Lower lobe of right lung (tissue), 2 donors: ENCODE measurements at regions not wholly inside any gene's neighbourhood (a gene's known extent, or its start where the extent isn't known, plus 50 kb on each side); places are given as distances from the start of the nearest gene placed in this dataset.

Experiments
- ATAC-seq, 2 donors: fragments of 200-7000 bp; cut with Tn5 transposase; one replicate each; pipeline ENCODE4 v1.9.1; 2020 to 2022; ENCODE audit warnings: mild to moderate bottlenecking in 2 of 2, moderate library complexity in 2 of 2
- DNase-seq: peaks from one replicate; pipeline ENCODE4 v3.0.0-alpha.2; 2020
- H3K27ac ChIP-seq: fragments of 200-600 bp; one replicate; pipeline ENCODE4 v1.8.0; 2022
- H3K27me3 ChIP-seq: fragments of 200-600 bp; one replicate; pipeline ENCODE4 v1.8.0; 2022; ENCODE audit warnings: low read depth
- H3K36me3 ChIP-seq: fragments of 200-600 bp; one replicate; pipeline ENCODE4 v1.8.0; 2022; ENCODE audit warnings: mild to moderate bottlenecking
- H3K4me1 ChIP-seq: fragments of 200-600 bp; one replicate; pipeline ENCODE4 v1.8.0; 2022
- H3K4me3 ChIP-seq: fragments of 200-600 bp; one replicate; pipeline ENCODE4 v1.8.0; 2022; ENCODE audit warnings: mild to moderate bottlenecking
- H3K9me3 ChIP-seq: fragments of 200-600 bp; one replicate; pipeline ENCODE4 v1.8.0; 2022
- CTCF ChIP-seq: fragments of 200-600 bp; IDR thresholded peaks from one replicate; pipeline ENCODE4 v1.8.0; 2022; ENCODE audit warnings: antibody characterized with exemption, mild to moderate bottlenecking
- intact Hi-C: fragments of 100-400 bp; cut with DNase I; formaldehyde crosslinking; loops from one replicate; pipeline ENCODE4 v1.11.0; 2022
- donor health status: DM: no; HTN: yes; CAD: no; lungs with severe emphysema.

- H3K4me1 ChIP-seq: no peaks in the 10 kb centered on the region
- H3K27ac ChIP-seq: no peak overlapping the region
- no peak for TF ChIP-seq CTCF
- H3K9me3 ChIP-seq: no peaks in the 10 kb centered on the region
- no peak for DNase-seq
- no peaks in the 10 kb centered on the region for H3K36me3 ChIP-seq
- no peak for ATAC-seq
- H3K4me3 ChIP-seq: no peak overlapping the region
- intact Hi-C loops: no loop called here
- no peaks in the 10 kb centered on the region for H3K27me3 ChIP-seq
These were observed 338.5 kb downstream of the CD83 start for GRCh38 chr6:14455876-14456648.

GRCh38 chr6:14456941-14457340, 339.4 kb downstream of the CD83 start:
- no peaks in the 10 kb centered on the region for H3K9me3 ChIP-seq
- DNase-seq (no peak), ATAC-seq (no peak)
- no peaks in the 10 kb centered on the region for H3K4me1 ChIP-seq
- no peaks in the 10 kb centered on the region for H3K27me3 ChIP-seq
- no peak for TF ChIP-seq CTCF
- no peak overlapping the region for H3K27ac ChIP-seq
- no peaks in the 10 kb centered on the region for H3K36me3 ChIP-seq
- H3K4me3 ChIP-seq: no peak overlapping the region
- intact Hi-C loops: no loop called here

- Histone ChIP-seq H3K9me3 (no peaks in the 10 kb centered on the region), H3K4me1 (no peaks in the 10 kb centered on the region), H3K4me3 (no peak overlapping the region), H3K27me3 (no peaks in the 10 kb centered on the region), H3K36me3 (no peaks in the 10 kb centered on the region), H3K27ac (no peak overlapping the region)
- no peak for ATAC-seq
- intact Hi-C loops: no loop called here
- DNase-seq: no peak
- TF ChIP-seq CTCF: no peak
These were observed 341.2 kb downstream of the CD83 start for GRCh38 chr6:14458669-14459266.

GRCh38 chr6:14459315-14459714, 341.7 kb downstream of the CD83 start:
- intact Hi-C loops: no loop called here
- Histone ChIP-seq H3K36me3 (no peaks in the 10 kb centered on the region), H3K9me3 (no peaks in the 10 kb centered on the region), H3K4me1 (no peaks in the 10 kb centered on the region), H3K27ac (no peak overlapping the region), H3K4me3 (no peak overlapping the region), H3K27me3 (no peaks in the 10 kb centered on the region)
- DNase-seq (no peak), ATAC-seq (no peak)
- TF ChIP-seq CTCF: no peak

GRCh38 chr6:14460556-14460955, 343.0 kb downstream of the CD83 start:
- DNase-seq: no peak
- intact Hi-C loops: no loop called here

More at GRCh38 chr6:14460556-14460955, 343.0 kb downstream of the CD83 start:
- no peak for TF ChIP-seq CTCF
- no peaks in the 10 kb centered on the region for H3K4me1 ChIP-seq
- H3K36me3 ChIP-seq: no peaks in the 10 kb centered on the region
- H3K9me3 ChIP-seq: no peaks in the 10 kb centered on the region
- no peaks in the 10 kb centered on the region for H3K27me3 ChIP-seq
- no peak overlapping the region for H3K4me3 ChIP-seq
- H3K27ac ChIP-seq: no peak overlapping the region
- ATAC-seq: no peak
